Glomerular endothelial cell (primary cell): ENCODE measurements at regions not wholly inside any gene's neighbourhood (a gene's known extent, or its start where the extent isn't known, plus 50 kb on each side); places are given as distances from the start of the nearest gene placed in this dataset.
A peak's percentile ranks its signal among the peaks of the same experiment; 100 is the strongest.

ENCODE experiments used
- DNase-seq: peaks from one replicate; pipeline ENCODE4 v3.0.0-alpha.2; 2011; ENCODE audit warnings: low read depth, low spot score; ENCODE audit errors: extremely low read depth

DNA sequence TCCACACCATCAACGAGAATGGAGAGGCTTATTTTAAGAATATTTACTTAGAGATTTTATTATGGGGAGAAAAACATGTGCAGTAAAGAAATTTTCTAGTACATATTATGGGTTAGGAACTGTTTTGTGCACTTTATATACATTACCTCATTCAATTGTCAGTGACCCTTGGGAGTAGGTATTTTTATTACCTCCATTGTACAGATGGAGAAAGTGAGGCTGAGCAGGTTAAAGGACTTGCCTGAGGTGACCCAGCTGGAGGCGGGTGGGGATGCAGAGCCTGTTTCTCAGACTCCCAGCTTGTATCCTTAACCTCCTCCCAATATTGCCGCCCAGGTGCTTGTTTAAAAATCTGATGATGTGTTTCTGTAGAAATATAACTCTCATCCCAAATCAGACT, 356.7 kb downstream of the HRH4 start:
- no peak for DNase-seq

DNA sequence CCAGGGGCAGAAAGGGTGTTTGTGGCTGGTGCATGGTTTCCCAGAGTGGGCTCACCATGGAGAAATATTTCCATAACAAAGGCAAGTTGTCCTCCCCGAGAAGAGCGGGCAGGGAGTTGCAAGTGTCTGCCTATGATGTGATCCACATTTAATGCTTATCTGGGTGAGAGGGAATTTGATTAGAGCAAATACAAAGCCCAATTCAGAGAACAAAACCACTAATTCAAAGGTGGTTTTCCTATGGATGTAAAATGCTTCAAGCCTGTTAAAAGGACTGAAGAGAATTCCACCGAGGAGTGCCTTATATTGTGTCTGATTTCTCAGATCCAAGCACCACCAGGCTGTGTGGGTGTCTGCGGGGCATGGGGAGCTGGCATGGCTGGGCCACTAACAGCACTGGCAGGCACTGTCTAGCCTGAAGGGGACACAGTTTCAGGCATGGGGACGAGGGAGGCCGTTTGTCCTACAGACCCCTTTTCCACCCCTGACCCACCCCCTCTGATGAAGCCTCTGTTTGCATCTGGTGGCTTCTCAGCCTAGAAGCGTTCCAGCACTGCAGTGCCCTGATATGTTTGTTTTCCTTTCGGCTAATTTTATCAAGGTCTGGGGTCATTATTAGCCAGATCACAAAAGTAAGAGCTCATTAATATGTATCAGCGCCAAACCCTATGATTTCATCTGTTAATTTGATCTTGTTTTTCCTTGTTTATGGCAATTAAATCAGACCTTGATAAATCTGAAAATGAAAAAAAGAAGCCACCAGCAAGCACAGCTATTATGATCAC, 357.3 kb downstream of the HRH4 start:
- DNase-seq, result no peak

DNA sequence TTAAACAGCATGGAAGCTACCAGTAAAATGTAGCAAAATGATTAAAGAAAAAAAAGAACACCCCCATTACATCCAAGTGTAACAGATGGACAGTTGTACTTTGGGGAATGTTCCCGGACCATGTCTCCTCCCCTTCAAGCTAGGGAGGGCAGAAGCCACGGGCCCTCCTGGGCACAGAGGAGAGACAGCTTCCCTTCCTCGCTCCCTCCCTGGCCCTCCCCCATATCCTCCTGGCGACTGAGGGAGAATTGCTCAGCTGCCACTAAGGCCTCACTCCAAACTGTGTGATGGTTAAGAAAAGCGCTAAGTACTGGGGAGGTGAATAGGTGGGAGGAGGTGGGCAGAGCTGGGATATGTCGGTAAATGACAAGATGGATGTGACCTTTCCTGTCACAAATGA, 358.0 kb downstream of the HRH4 start:
- no peak for DNase-seq

DNA sequence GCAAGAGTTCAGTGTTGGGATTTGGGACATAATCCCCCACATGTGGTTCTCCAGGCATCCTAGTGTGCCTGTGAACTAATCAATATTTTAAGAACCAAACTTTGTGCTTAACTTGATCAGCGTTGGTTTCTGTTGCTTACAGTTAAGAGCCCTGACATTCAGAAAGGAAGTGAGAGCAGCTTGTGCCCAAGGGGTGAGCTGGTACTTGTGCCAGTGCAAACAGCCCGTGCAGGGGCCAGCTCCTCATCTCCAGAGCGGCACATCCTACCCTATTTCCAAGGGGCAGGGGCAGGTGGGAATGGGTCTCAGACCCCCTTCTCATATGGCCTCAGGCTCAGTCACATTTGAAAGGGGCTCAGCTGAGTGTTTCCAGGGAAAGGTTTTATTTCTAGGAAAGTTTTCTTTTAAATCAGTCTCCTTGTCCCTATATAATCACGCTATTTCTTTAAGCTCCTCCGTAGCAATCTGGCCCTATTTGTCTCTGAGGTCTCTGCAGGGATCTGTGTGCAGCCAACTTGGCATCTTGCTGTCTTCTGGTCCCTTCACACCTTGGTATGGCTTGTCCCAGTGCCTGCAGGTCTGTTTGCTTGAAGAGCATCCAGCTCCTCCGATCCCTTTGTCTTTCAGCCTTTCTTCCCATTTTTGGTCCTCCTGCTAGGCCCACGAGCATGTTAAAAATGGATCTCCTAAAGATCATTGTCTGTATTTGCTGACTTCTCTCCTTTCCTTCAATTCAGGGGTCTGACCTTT, 358.9 kb downstream of the HRH4 start:
- no peak for DNase-seq

DNA sequence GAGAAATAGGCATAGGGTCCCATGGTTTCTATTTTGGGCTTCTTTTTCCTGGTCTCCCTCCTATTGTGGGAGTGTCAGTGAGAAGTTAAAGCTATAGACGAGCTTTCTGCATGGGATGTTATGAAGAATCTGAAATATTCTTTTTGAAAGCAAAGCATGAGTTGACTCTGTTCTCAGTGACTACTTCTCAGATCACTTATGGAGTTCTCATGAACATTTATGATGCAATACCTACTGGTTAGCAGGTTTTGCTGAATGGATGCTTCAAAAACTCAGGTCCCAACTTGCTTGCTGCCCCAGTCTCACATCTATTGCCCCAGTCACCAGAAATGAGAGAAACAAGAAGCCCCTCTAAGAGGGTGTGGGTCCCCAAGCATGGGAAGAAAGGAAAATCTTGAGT, 365.0 kb downstream of the HRH4 start:
- no peak for DNase-seq

DNA sequence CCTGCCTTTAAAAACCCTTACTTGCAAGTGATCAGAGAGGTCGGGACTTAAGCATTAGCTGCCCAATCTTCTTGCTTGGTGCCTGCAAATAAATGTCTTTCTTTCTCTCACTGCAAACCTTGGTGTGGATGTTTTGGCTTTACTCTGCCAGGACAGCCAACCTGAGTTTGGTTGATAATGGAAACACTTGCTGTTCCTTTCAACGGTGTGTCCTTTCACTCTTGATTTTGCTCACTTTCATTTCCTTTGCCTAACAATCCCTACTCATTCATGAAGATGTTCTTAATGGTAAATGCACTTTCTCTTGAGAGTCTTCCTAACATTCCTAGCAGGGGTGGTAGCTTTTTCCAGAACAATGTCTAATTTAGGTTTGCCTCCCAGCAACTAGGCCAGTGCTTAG, 366.2 kb downstream of the HRH4 start:
- no peak for DNase-seq

DNA sequence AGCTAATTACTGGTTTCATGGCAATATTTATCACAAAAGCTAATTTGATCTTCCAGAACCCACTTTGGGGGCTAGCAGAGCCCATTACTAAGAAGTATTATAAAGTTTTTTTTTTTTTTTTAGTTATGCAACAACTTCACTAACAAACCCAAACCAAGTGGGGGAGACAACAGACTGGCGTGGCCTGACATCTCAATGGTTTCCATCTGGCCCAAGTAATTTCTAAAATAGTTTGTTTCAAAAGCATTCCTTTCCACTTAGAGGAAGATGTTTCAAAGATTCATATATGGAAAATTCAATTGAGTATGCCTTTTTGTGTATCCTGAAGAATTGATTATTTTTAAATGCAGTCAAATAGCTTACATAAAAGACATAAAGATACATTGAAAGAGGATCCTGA, 367.1 kb downstream of the HRH4 start:
- no peak for DNase-seq

DNA sequence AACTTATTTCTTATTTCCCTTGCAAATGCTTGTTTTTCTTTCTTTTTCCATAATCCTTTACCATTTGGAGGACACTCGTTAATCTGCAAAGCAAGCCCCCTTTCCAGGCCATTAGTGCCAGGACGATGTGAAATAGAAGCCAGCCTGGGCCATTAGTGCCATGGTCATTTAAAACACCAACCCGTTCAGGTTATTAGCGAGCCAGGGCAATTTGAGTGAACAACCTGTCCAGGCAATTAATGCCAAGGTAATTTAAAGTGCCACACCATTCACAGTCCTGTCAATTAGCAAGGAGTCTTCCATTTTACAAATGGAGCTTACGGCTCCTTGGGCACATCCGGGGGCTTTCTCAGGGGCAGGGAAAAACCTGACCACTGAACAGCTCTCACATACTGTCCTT, 370.6 kb downstream of the HRH4 start:
- DNase-seq, result no peak

DNA sequence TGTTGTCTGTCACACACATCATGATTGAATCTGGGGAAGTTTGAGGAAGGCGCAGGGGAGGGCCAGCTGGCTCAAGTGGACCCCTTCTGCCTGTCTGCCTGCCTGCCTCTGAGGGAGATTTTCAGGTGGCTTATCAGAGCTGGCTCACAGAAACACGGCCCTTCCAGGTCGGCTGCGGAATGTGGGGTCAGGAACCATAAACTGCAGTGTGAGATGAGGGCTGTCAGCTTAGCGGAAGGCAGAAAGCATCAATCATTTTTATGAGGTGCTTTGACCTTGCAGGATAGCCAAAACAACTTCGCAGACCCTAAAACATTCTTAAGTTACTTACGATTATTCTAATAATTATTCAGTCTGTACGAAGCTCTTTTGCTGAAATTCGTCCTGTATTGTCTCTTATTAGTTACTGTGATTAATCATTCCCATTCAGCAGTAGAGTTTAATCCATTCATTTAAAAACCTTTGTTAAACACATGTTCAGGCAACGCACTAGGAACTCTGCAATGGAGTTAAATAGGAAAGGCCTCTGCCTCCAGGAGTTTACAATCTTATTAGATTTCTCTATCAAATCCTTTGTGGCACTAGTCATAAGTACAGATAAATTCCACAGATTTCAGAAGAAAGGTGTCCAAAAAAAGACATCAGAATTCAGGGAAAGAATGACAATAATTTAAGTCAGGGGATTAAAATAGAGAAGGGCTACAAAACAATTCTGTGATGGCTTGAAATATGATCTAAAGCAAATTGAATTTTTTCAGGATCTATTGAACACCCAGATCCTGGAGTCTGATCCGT, 371.6 kb downstream of the HRH4 start:
- peak; percentile 65 for DNase-seq

DNA sequence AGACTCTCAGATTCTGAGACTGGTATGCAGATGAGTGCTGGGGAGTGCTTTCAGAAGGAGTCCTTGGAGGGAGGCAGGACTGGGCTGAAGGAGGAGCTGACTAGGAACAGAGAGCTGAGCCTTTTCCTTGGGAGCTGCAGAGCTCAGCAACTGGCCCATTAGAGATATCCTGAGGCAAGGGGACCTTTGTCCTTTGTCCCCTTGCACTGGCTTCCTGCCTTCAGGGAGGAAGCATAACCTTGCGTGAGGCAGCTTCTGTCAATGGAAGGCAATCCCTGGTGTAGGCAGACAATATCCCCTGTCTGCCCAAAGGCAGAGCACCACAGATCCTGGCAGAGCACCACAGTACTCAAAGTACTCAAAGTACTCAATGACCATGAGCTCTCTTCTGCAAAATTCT, 375.3 kb downstream of the HRH4 start:
- no peak for DNase-seq

DNA sequence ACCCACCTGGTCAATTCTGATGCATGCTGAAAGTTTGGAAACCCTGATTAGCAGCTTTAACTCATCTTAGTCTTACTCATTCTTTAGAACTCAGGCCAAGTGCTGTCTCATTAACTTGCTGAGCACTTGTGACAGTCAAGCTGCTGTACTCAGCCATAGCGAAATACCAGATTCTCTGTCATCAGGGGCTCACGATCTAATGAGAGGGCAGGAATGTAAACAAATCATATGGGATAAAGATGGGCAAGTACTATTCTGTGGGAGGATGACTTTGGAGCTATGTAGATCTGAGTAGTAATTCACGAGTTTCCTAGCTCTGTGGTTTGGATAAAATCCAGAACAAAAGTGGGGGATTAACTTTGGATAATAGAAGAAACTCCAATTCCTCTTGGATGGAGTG, 376.6 kb downstream of the HRH4 start:
- no peak for DNase-seq

DNA sequence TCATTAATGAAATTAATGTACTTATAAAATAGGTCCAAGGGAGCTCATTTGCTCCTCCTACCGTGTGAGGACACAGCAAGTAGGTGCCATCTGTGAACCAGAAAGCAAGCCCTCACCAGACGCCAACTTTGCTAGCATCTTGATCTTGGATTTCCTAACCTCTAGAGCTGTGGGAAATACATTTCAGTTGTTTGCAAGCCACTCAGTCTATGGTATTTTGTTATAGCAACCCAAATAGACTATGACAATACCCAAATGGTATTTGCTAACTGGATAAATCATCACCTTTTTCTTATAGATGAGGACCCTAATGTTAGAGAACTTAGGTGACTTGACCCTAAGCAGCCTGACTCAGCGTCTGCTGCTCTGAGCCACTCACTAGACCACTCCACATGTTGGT, 379.6 kb downstream of the HRH4 start:
- DNase-seq, result no peak

DNA sequence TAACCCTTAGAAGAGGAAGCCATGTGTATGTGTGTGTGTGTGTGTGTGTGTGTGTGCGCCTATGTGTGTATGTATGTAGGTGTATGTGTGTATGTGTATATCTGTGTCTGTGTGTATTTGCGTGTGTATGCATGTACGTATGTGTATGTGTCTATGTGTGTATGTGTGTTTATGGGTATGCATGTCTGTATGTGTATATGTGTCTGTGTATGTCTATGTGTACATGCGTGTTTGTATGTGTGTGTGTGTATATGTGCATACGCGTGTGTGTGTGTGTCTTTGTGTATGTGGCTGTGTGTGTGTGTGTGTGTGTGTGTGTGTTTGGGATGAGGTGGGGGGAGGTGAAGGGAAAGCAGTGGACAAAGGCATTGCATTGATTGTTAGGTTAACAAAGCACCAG, 380.2 kb downstream of the HRH4 start:
- no peak for DNase-seq

DNA sequence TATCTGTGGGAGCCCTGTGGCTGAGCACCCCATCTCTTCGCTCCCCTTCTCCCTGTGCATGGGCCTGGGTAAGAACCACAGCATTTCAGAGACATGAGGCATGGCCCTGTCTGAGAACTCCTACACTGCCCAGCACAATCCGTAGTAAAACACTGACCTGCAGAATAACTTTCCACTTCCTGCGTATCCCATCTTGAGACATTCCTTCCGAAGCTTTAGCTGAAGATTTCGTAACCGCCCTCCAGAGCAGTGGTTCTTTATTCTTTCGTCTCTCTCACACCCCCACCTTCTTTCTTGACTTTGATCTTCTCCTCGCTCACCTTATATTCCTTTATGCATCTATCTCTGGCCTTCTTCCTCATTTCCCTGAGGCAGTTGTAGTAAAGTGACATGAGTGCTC, 381.1 kb downstream of the HRH4 start:
- no peak for DNase-seq

DNA sequence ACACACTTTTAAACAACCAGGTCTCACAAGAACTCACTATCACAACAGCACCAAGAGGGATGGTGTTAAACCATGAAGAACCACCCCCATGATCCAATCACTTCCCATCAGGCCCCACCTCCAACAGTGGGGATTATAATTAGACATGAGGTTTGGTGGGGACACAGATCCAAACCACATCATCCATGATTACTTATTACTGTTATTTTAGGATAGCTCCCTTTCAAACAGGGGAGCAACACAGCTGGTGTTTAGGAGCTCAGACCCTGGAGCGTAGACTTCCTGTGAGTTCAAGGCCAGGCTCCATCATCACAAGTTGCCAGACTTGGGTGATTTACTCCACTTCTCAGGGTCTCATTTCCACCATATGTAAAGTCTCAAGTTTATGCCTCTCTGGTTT, 382.7 kb downstream of the HRH4 start:
- no peak for DNase-seq

DNA sequence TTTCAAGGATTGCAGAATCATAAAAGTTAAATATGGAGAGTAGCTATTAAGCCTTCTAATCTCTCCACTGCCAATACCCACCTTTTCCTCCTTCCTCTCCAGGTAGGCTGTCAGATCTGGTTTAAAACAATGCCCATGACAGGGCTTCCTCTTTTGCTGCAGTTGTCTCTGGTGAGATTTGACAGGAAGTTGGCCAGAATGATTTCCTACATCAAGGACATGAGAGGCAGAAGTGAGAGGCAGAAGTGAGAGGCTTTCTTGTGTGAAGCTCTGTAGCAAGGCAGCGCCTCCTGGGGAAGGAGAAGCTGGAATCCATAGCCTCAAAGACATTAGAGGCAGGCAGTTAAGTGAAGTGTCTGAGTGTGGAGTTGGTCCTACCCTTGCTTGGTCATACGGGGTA, 385.7 kb downstream of the HRH4 start:
- DNase-seq, result no peak

DNA sequence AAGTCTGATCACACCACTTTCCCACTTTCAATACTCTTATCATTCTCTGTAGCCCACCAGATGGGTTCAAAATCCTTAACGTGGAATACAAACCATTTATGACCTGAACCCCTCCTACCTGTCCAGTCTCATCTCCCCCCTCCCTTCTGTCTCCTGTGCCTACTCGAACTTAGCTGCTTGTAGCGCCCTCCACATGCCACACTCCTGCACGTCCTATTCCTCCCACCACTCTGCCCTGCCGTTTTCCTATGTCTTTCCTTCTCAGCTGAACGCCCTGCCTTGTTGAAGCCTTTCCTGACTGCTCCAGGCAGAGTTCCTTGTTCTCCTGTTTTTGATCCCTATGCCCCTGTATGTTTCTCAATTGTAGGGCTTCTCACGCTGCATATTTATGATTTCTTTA, 390.1 kb downstream of the HRH4 start:
- DNase-seq, result no peak

DNA sequence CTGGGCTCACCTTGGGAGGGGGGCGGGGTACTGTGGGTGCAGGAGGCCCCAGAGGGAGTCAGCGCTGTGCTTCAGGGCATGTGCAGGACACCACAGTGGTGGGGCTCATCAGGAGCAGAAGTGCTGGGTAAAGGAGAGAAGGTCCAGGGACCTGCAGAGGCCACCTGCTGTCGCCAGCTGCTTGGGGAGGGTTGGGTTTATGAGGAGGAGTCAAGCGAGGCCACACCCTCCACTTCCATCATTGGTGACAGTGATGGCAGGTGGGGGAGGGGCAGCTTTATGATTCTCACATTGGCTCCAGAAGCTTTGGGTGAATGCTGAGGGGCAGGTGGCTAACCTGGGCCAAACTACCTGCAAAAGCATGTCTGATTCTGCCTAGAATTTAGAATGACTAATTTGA, 392.6 kb downstream of the HRH4 start:
- DNase-seq, result no peak

DNA sequence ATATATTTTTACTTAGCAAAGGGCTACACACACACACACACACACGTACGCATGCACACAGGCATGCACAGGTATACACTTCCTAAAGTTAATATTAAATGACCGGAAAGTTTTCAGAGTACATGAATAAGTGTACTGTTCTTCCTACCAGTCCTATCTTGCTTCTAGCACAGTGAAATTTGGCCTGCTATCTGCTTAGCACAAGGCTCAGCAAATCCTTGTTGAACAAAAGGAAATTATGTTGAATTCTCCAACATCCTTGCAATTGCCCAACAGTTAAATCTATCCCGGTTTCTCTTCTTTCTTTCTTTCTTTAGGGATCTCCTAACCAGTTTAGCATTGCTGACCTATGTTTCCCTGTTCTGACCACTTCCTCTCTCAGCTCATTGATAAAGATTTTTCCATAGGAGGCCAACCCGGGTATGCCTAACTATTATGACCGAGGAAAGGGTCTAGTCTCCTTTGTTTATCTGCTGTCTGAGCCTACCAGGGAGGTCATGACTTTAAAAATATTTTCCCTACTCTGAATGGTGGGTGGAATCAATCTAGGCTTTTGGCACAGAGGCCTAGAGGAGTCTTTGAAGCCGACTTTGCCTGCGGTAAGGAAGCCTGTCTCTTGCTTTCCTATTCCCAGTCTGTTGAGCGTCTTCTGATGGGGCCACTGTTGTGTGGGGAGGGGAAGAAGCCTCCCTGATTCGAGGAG, 400.7 kb downstream of the HRH4 start:
- DNase-seq, result no peak

DNA sequence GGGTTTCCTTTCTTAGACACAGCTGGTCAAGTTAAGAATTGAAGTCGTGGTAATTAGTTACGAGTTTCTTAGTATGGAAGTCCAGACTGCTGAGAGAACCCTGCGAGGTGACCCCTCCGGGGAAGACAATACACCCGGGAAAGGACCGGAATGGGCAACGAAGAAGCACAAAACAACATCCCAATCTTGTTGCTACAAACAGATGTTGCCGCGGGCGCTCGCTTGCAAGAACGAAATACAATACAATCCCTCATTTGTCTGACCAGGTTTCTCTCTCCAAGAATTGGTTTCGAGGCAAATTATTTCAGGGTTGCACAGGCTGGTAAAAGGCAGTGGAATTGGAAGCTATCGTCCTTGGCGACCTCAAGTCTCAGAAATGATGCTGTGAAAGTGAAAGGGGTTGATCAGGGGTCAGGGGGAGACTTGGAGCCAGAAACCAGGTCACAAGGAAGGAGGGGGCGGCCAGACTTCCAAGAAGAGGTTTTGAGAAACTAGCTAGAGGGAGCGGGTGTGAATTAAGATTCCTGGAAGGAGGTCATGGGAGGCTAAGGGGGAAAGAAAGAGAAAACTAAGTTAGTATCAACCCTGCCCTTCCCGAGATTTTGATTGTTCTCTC, 401.9 kb downstream of the HRH4 start:
- DNase-seq, result no peak

DNA sequence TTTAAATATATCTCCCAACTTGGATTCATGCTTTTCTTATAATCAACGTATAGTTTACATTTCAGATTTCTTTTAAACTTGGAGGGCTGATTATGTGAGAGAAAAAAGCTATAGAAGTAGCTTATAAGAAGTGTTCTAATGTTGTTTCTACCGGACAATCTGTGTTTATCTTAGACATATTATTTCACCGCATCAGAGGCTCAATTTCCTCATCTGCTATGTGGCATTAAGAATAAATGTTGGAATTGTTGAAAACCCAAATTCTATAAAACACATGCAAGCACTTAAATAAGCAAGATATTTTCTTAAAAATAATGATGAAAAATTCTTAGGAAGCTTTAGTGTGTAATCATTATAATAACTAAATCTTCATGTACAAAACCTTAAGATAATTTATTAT, 407.9 kb downstream of the HRH4 start:
- DNase-seq, result no peak
